DMS 273 (cell line): ENCODE measurements at regions not wholly inside any gene's neighbourhood (a gene's known extent, or its start where the extent isn't known, plus 50 kb on each side); places are given as distances from the start of the nearest gene placed in this dataset.

Source experiments
- DNase-seq: peaks from one replicate; lab custom pipeline; 2025; ENCODE audit not compliant: unreplicated experiment; lab: John Stamatoyannopoulos, UW

DNA sequence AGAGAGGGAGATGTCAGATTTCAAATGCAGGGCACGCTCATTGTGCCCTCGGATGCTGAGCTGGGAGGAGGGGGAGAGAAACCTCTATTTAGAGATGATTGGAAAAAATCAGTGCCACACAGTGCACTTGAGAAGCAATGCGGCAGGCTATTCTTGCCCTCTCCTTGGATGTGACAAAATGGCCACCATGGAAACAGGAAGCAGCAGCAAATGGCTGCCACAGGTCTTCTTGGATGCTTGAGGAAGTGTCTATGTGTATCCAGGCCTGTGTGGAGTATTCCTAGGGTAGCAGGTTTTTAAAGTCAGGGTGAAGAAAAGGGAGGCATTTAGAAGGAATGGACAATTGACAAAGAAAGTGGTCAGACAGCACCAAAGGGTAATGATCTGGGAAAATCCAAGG is 340.1 kb upstream of the ZFHX3 start:
- DNase-seq: no peak

DNA sequence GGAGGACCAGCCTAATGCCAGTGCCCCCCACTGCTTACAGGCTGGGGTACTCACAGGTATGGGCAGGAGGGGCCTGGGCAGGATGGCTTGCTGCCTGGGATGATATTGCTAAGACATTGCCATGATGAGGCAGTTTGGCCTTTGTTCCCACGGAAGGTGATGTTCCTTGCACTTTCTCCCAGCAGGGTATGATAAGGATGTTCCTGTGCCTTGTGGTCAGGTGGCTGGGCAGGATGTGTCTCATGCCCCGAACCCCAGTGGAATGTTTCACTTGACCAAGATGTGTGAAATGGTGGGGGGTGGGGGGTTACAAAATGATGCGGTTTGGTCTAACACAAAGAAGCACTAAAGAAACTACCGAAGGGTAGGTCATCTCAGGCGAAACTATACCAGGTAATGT is 337.8 kb upstream of the ZFHX3 start:
- DNase-seq: no peak

- DNase-seq: no peak
These were observed 336.7 kb upstream of the ZFHX3 start for GRCh38 chr16:73384506-73385089.

GRCh38 chr16:73383988-73384365 is 336.0 kb upstream of the ZFHX3 start:
- DNase-seq: no peak

DNA sequence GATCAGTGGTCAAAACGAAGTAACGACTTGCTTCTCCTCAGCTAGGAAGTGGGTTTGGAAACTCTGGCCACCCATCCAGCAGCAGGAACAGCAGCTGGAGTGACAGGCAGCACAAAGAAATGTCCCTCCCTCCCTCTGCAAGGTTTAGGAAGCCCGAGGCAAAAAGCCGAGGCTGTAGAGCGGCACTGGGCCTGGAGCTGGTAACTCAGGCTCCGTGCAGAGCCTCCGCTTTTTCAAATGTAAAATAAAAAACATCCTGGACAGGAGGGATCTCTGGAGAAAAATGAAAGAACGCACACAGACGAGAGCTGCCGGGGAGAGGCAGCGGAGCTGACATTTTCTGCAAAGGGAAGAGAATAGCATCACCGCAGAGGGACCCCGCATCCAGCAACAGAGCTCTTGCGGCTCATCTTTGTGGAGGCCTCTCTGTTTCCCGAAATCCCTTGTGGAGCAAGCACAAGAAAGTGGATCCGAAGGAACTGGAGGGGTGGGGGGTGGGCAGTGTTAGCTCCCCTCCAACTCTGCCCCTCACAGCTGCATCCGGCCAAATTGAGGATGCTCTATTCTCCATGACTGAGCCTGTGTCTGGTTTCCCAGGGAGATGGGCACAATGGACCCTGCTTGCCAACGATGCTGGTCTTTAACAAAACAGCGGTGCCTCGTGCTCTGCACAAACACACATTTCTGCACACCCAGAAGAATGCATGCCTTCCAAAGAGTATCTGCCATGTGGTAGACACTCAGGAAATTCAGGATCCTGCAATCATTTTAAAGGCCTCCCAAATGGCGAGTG is 335.5 kb upstream of the ZFHX3 start:
- DNase-seq: no peak

DNA sequence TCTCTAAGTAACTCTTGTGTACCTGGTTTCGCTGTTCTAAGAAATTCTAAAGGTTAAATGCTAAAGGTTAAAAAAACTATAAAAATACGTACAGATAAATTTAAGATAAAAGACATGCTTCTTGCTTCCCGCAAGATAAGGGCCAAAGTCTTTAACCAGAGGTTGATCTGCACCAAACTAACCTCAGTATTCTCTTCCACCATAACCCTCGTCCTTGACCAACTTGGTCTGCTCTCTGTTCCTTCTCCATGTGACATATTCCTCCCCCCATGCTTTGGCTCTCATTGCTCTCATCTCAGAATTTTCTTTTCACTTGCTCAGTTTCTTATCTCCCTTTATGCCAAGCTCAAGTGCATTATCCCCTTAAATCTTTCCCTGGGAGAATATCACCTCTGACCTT is 330.5 kb upstream of the ZFHX3 start:
- DNase-seq: no peak

DNA sequence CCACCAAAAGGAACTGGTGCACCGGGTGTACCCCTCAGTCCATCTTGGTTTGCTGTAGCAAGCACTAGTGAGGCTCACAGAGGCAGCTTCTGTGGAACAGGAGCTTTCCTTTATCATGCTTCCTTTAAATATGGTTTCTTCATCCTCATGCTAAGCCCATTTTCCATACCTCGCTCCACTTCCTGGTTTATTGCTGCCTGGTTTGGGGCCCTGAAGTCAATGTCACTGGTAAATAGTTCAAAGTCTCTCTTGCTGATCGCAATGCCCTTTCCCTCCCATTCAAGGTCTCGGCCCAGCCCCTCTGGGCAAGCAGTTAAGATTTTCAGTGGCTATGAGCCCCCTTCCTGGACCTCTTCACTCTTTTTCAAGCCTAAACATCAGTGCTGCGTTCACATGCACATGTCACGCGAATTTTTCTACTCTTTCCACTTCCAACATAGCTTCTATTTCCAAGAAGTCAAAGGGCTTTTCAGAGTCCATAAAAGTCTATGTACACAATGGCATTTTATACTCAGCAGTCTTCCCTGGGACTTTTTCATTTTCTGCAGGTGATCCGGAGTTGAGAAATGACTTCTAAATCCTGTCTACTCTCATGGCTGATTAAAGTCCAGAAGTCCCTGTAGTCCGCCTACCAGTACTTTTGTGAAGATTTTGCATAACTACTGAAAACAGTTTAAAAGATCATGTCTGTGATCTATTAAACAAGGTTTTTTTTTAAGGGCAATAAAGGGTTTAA is 323.8 kb upstream of the ZFHX3 start:
- no peak for DNase-seq

DNA sequence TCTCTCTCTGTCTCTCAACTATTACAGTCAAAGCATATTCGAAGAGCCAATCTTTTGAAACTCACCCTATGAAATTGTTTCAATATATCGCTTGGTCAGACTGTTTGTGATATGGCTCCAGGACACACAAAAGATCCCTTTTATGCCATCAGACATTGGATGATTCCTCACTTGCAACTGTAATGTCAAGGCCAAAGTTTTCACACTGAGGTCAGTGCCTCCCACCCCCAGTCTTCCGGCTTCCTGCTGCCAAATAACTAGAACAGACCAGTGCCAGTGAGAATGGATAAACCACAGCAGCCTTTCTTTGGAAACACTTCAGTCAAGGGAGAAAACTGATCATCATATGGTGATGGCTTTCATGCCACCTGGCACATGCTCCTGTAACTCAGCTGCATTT is 321.9 kb upstream of the ZFHX3 start:
- no peak for DNase-seq

DNA sequence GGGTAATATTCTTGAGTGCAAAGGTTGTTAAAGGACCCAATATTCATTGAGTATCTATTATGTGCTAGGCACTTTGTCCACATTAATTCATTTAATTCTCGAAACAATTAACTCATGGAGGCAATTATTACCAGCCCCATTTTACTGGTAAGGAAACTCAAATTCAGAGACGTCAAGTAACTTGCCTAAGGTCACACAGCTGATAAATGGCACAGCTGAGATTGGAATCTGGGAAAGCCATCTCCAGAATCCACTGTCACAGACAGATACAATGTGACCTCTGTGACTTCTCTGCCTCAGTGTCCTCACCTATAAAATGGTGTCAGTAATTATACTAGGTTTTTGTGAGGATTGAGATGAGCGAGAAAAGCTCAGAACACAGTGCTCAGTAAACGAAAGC is 320.8 kb upstream of the ZFHX3 start:
- no peak for DNase-seq

GRCh38 chr16:73365016-73365551 is 317.2 kb upstream of the ZFHX3 start:
- peak; percentile 95 for DNase-seq

GRCh38 chr16:73364413-73364812 is 316.5 kb upstream of the ZFHX3 start:
- DNase-seq: no peak

- DNase-seq: no peak
These were observed 313.1 kb upstream of the ZFHX3 start for GRCh38 chr16:73361061-73361460.

DNA sequence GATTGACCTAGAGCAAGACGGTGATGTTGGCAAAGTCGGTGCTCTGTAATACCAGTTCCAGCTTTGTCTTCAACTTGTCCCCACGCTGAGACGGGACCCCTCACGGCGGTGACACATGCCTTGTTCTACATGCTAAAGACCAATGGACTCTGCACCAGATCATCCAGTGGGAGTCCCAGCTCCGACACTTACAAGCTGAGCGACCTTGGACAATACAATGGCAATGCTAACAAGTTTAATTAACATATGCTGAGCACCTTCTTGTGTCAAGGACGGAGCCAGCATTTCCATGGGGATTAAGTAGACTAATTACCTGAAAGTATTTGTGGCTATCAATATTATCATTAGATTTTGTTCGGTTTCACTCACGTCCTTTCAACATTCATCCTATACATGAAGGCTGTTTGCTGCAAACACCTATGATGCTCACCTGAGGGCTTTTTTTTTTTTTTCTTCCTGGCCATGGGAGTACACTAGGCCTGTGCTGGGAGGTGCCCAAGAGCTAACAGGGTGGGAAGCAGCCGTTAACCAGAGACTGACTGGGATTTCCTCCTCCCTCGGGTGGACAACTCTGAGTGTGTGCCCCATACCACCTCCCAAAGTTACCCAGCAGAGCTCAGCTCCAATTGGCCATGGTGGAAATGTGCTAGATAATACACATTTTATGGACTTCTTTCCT is 308.6 kb upstream of the ZFHX3 start:
- DNase-seq: no peak

DNA sequence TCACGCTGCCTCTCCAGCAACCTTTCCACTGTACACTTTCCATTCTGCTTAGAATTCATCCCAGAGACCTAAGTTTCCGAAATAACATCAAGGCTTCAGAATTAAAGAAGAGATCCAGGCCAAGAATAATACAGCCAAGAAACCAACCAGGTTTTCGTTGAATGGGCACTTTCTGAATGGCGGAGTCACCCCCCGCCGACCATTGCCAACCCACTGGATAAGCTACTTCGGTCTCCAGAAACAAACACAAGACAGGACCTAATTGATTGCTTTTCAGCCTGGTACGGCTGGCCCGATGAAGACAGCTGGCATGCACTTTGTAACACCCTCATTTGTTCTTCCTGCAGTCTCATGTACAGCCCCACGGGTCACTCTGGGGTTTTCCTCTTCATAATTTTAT is 308.1 kb upstream of the ZFHX3 start:
- DNase-seq: no peak

DNA sequence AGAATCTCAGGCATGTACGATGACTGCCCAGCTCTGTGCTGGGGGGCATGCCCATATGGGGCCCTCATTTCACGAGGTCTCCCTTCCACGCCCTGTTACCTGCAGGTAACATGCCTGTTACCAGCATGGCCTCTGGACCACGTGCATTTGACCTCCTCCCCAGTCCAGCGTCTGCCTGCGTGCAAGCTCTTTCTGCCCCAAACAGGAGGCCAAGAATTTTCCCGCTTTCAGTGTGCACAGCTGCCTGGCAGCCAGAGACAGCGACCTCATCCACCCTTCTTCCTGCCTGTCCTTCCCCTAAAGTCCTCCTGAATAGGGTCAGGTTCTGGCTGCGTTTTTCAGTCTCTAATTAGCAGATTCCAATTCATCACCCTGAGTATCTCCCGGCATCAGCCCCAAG is 306.5 kb upstream of the ZFHX3 start:
- DNase-seq: no peak

- no peak for DNase-seq
These were observed 303.0 kb upstream of the ZFHX3 start for GRCh38 chr16:73350707-73351452.

DNA sequence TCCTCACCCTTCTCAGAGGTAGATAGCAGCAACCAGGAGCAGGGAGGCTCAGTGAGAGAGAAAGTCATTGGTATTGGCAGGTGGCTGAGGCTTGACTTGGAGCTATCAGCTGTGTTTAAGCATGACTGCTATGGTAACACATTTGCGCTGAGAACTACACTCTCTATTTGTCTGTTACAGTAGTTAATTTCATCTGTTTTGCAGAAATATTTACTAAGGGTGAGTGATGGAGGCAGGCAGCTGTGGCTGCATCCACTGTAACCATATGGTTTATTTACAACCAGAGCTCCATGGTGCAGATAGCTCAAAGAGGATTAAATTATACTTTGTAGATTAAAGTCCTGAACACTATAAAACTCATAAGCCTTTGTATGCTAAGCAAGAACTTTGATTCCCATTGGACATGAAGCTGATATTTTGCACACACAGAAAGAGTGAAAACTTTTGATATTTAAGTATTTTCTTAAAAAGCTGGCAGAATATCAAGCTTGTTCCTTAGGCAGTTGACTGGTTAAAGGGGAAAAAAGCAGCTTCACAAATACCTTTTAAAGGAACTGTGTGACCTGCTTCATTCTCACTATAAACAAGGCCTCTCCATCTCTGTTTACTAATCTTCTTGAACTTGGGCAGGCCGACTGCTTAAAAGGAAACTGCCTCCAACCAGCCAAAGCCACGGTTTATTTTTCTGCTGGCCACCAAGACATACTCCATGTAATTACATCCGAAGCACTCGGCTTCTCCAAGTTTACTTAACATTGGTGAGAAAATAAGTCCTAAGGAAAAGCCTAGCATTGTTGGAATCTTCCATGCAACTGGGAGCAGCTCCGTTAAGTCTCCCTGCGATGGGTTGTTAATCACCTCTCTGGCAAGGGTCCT is 299.8 kb upstream of the ZFHX3 start:
- DNase-seq: no peak

GRCh38 chr16:73339821-73340220 is 291.9 kb upstream of the ZFHX3 start:
- no peak for DNase-seq

DNA sequence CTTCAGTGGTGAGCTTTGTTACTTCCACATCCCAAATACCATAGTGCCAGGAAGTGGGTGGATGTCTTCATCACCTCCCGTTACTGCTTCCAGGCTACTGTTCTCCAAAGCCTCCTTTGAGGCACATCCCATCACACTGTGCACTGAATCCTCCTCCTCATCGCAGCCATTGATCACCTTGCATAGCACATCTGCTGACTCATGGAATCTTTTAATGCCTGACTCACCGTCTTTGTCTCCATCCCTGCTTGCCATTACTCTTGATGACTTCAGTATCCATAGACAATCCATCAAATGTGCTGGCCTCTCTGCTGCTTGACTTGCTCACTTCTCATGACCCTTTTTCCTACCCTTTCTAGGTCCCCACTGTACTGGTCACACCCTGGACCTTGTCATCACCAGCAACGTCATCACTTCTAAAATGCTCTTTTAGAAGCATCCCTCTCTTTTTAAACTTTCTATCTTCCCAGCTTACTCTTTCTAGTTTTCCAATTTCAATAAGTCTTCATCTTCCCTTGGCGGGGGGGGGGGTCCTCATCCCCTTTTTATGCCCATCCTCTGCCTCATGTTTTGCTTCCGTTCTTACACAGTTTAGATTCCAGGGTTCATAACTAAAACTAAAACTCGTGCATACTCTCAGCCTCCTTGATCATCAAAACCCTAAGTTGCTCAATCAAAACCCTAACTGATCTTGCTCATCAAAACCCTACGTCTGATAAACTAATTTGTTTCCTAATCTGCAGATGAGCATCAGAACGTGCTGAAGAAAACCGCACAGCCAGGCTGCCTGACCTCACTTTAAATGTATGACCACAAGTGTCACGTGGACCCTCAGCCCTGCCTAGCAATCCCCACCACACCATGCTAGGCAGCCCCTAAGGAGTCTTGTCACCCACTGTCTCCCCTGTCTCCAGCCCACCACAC is 289.7 kb upstream of the ZFHX3 start:
- DNase-seq: no peak
